Ascending aorta (tissue), 2 donors: ENCODE measurements at regions not wholly inside any gene's neighbourhood (a gene's known extent, or its start where the extent isn't known, plus 50 kb on each side); places are given as distances from the start of the nearest gene placed in this dataset.

Source experiments
- DNase-seq, 2 donors: peaks; one replicate each; pipeline ENCODE4 v3.0.0-alpha.2; 2019; ENCODE audit warnings: low spot score in 2 of 2
- H3K27ac ChIP-seq, 2 donors: fragments of 200-600 bp; sonication (generic); one replicate each; pipeline ENCODE4 v1.5.1; 2016 to 2017; ENCODE audit warnings: mild to moderate bottlenecking in 1 of 2
- H3K27me3 ChIP-seq: fragments of 200-600 bp; sonication (generic); one replicate; pipeline ENCODE4 v1.5.1; 2017
- H3K36me3 ChIP-seq, 2 donors: fragments of 200-600 bp; sonication (generic); one replicate each; pipeline ENCODE4 v1.5.1; 2016
- H3K4me1 ChIP-seq, 2 donors: fragments of 200-600 bp; sonication (generic); one replicate each; pipeline ENCODE4 v1.5.1; 2016 to 2017; ENCODE audit warnings: mild to moderate bottlenecking in 1 of 2
- H3K4me3 ChIP-seq, 2 donors: fragments of 200-600 bp; sonication (generic); one replicate each; pipeline ENCODE4 v1.5.1; 2016 to 2017; ENCODE audit warnings: mild to moderate bottlenecking in 1 of 2
- H3K9me3 ChIP-seq, 2 donors: fragments of 200-600 bp; sonication (generic); one replicate each; pipeline ENCODE4 v1.5.1; 2016
- CTCF ChIP-seq, 3 experiments: fragments of 200-600 bp in 2 of 3; fragments of 450-650 bp in 1 of 3; sonication (generic) in 2 of 3; IDR thresholded peaks; one replicate each; pipeline ENCODE4 v1.5.1; 2016 to 2019; ENCODE audit warnings: antibody characterized with exemption in 3 of 3, mild to moderate bottlenecking in 1 of 3, moderate library complexity in 1 of 3
- intact Hi-C: fragments of 100-400 bp; cut with DNase I; formaldehyde crosslinking; loops from one replicate; pipeline ENCODE4 v1.15.1; 2023

GRCh38 chr12:17342381-17342961, 736.5 kb upstream of the LMO3 start:
- Histone ChIP-seq H3K27me3 (no peaks in the 10 kb centered on the region), H3K27ac (no peak overlapping the region), H3K4me3 (no peak overlapping the region), H3K36me3 (no peaks in the 10 kb centered on the region), H3K4me1 (no peaks in the 10 kb centered on the region), H3K9me3 (no peaks in the 10 kb centered on the region)
- TF ChIP-seq CTCF (IDR thresholded peaks at IDR 0.05), result no peak
- DNase-seq, result no peak
- intact Hi-C loops, result no loop called here

GRCh38 chr12:17335487-17335886, 729.5 kb upstream of the LMO3 start:
- H3K4me1 ChIP-seq, result no peaks in the 10 kb centered on the region
- no peak for DNase-seq
- no peaks in the 10 kb centered on the region for H3K27me3 ChIP-seq
- H3K36me3 ChIP-seq, result no peaks in the 10 kb centered on the region
- no peak for TF ChIP-seq CTCF (IDR thresholded peaks at IDR 0.05)
- H3K4me3 ChIP-seq, result no peak overlapping the region
- no peaks in the 10 kb centered on the region for H3K9me3 ChIP-seq
- intact Hi-C loops, result no loop called here
- H3K27ac ChIP-seq, result no peak overlapping the region

DNA sequence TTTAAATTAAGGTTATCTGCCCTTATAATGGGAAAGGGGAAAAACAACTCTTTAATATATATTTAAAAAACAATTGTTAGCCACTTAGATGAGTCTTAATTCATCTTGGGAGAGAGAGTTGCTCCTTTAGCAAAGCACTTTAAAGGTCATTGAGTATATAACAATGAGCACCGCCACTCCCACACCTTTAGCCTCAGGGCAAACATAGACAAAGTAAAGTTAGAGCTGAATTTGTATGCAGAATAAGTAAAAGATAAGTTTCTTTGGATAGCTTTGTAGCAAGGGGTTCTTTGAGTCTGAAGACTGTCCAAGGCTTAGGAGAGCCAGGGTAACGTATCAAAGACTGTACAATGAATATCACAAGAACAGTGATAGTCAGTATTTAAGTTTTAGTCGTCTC, 728.8 kb upstream of the LMO3 start:
- no peak for DNase-seq
- no peak for TF ChIP-seq CTCF (IDR thresholded peaks at IDR 0.05)
- no peak overlapping the region for H3K27ac ChIP-seq
- H3K4me1 ChIP-seq, result no peaks in the 10 kb centered on the region
- intact Hi-C loops, result no loop called here
- H3K9me3 ChIP-seq, result no peaks in the 10 kb centered on the region
- no peak overlapping the region for H3K4me3 ChIP-seq
- H3K36me3 ChIP-seq, result no peaks in the 10 kb centered on the region
- H3K27me3 ChIP-seq, result no peaks in the 10 kb centered on the region

DNA sequence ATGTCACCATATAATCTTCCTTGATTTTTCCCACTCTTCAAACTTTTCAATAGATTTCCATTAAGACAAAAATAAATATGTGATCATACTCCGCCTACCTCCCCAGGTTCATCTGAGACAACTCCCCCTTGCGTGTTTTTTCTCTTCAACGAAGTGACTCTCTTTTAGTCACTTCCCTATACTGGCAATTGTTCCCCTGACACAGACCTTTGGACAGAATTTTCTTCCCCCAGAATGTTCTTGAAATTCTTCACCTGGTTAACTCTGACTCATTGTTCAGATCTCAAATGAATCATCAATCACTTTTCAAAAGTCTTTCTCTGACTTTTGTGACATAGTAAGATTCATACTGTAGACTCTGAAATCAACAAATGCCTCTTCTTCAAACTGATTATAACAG, 727.3 kb upstream of the LMO3 start:
- intact Hi-C loops, result no loop called here
- no peak for TF ChIP-seq CTCF (IDR thresholded peaks at IDR 0.05)
- H3K9me3 ChIP-seq, result no peaks in the 10 kb centered on the region

GRCh38 chr12:17326649-17327048, 720.7 kb upstream of the LMO3 start:
- Histone ChIP-seq H3K36me3 (no peaks in the 10 kb centered on the region), H3K9me3 (no peaks in the 10 kb centered on the region), H3K4me3 (no peak overlapping the region), H3K4me1 (no peaks in the 10 kb centered on the region), H3K27ac (no peak overlapping the region), H3K27me3 (no peaks in the 10 kb centered on the region)
- no peak for TF ChIP-seq CTCF (IDR thresholded peaks at IDR 0.05)
- intact Hi-C loops, result no loop called here
- no peak for DNase-seq

More for the DNA sequence above, 727.3 kb upstream of the LMO3 start:
- no peaks in the 10 kb centered on the region for H3K4me1 ChIP-seq
- DNase-seq, result no peak
- H3K27ac ChIP-seq, result no peak overlapping the region
- H3K36me3 ChIP-seq, result no peaks in the 10 kb centered on the region
- no peaks in the 10 kb centered on the region for H3K27me3 ChIP-seq
- no peak overlapping the region for H3K4me3 ChIP-seq

DNA sequence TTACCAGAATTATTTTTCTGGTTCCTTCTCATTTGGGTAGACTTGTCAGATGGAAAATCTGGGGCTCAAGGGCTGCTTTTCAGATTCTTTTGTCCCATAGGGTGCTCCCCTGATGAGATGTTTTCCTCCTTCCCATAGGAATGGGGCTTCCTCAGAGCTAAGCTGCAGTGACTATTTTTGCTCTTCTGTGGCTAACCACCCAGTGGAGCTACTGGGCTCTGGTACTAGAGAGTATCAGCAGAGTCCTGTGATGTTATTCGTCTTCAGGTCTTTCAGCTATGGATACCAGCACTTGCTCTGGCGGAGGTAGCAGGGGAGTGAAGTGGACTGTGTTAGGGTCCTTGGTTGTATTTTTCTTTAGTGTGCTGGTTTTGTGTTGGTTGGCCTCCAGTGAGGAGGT, 716.1 kb upstream of the LMO3 start:
- intact Hi-C loops, result no loop called here
- TF ChIP-seq CTCF (IDR thresholded peaks at IDR 0.05), result no peak
- peaks cover 0 to 5% of the 10 kb centered on the region in 2 donors for H3K9me3 ChIP-seq
- H3K4me1 ChIP-seq, result no peaks in the 10 kb centered on the region
- no peak for DNase-seq
- H3K27me3 ChIP-seq, result no peaks in the 10 kb centered on the region
- no peak overlapping the region for H3K27ac ChIP-seq
- no peaks in the 10 kb centered on the region for H3K36me3 ChIP-seq
- H3K4me3 ChIP-seq, result no peak overlapping the region
